ENCODE measurements at regions not wholly inside any gene's neighbourhood (a gene's known extent, or its start where the extent isn't known, plus 50 kb on each side); places are given as distances from the start of the nearest gene placed in this dataset.

GRCh38 chr1:168470901-168471431, 72.8 kb downstream of the XCL2 start:
- TF ChIP-seq, protein P1, sequence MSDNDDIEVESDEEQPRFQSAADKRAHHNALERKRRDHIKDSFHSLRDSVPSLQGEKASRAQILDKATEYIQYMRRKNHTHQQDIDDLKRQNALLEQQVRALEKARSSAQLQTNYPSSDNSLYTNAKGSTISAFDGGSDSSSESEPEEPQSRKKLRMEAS (IDR thresholded peaks at IDR 0.05): no peak

- TF ChIP-seq TEAD4 (IDR thresholded peaks at IDR 0.05) (no peak), RAD21 (IDR thresholded peaks at IDR 0.05; ENCODE audit: low read depth) (no peak), NFIC (IDR thresholded peaks at IDR 0.05) (no peak), CREB1 (IDR thresholded peaks at IDR 0.05; ENCODE audit: low read depth) (no peak), REST (IDR thresholded peaks at IDR 0.05; ENCODE audit: low read depth) (no peak), ZBTB7A (IDR thresholded peaks at IDR 0.05; ENCODE audit: low read depth) (no peak), TAF1 (IDR thresholded peaks at IDR 0.05; ENCODE audit: low read depth) (no peak), TCF12 (IDR thresholded peaks at IDR 0.05; ENCODE audit: low read depth) (no peak), CEBPB (IDR thresholded peaks at IDR 0.05) (no peak), FOXM1 (IDR thresholded peaks at IDR 0.05; ENCODE audit: borderline replicate concordance, low read depth) (no peak), EGR1 (IDR thresholded peaks at IDR 0.05) (no peak), YY1 (IDR thresholded peaks at IDR 0.05; ENCODE audit: low read depth) (no peak), EP300 (IDR thresholded peaks at IDR 0.05; ENCODE audit: borderline replicate concordance) (no peak)
- TF ChIP-seq, protein P2, sequence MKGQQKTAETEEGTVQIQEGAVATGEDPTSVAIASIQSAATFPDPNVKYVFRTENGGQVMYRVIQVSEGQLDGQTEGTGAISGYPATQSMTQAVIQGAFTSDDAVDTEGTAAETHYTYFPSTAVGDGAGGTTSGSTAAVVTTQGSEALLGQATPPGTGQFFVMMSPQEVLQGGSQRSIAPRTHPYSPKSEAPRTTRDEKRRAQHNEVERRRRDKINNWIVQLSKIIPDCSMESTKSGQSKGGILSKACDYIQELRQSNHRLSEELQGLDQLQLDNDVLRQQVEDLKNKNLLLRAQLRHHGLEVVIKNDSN (IDR thresholded peaks at IDR 0.05): no peak
- TF ChIP-seq, protein P1 (IDR thresholded peaks at IDR 0.05): no peak
Observed at GRCh38 chr1:168469690-168470089, 74.1 kb downstream of the XCL2 start.

DNA sequence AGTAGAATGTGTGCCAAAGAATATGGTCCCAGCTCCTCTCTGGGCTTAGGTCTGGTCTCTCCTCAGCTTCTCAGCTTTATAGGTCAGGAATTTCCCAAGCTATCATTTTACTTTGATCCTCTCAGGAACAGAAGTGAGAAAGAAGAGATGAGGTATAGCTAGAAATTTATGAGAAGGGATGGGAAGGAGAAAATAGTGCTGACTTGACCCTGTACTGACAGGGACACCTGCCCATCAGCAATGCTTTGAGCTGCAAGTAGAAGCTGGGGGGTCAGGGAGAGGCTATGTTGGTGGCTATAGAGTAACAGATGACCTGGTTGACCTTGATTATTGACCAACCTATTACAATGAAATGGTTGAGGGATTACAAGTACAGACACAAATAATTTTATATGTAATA, 75.0 kb downstream of the XCL2 start:
- TF ChIP-seq TEAD4 (IDR thresholded peaks at IDR 0.05): no peak
- TF ChIP-seq TAF1 (IDR thresholded peaks at IDR 0.05; ENCODE audit: low read depth): no peak
- no peak for TF ChIP-seq REST (IDR thresholded peaks at IDR 0.05; ENCODE audit: low read depth)
- TF ChIP-seq, protein P1 (IDR thresholded peaks at IDR 0.05): no peak

- TF ChIP-seq YY1 (IDR thresholded peaks at IDR 0.05; ENCODE audit: low read depth) (no peak), TEAD4 (IDR thresholded peaks at IDR 0.05) (peak; percentile 32; the same call in 1 of the 2 replicates)
Observed at GRCh38 chr1:168468042-168468809, 75.6 kb downstream of the XCL2 start.

GRCh38 chr1:168467452-168467851, 76.3 kb downstream of the XCL2 start:
- TF ChIP-seq NFIC (IDR thresholded peaks at IDR 0.05): no peak
- no peak for TF ChIP-seq CREB1 (IDR thresholded peaks at IDR 0.05; ENCODE audit: low read depth)
- no peak for TF ChIP-seq YY1 (IDR thresholded peaks at IDR 0.05; ENCODE audit: low read depth)
- TF ChIP-seq FOXM1 (IDR thresholded peaks at IDR 0.05; ENCODE audit: borderline replicate concordance, low read depth): no peak
- TF ChIP-seq EGR1 (IDR thresholded peaks at IDR 0.05): no peak
- no peak for TF ChIP-seq REST (IDR thresholded peaks at IDR 0.05; ENCODE audit: low read depth)
